Motor neuron (in vitro differentiated cells): ENCODE measurements at regions not wholly inside any gene's neighbourhood (a gene's known extent, or its start where the extent isn't known, plus 50 kb on each side); places are given as distances from the start of the nearest gene placed in this dataset.

Experiments
- ATAC-seq, 8 experiments: fragments of 200-7000 bp; cut with Tn5 transposase; replicated peaks in 6 of 8; 2 replicates each; pipeline ENCODE4 v1.8.0; 2021; ENCODE audit warnings: mild to moderate bottlenecking in 8 of 8, moderate library complexity in 8 of 8
- H3K27ac ChIP-seq, 2 donors: fragments of 250-450 bp; sonication (Bioruptor Pico); 2 replicates each; pipeline ENCODE4 v1.9.0; 2021; ENCODE audit warnings: antibody characterized with exemption in 2 of 2, mild to moderate bottlenecking in 2 of 2, moderate library complexity in 1 of 2
- H3K4me1 ChIP-seq, 2 donors: fragments of 250-450 bp; sonication (Bioruptor Pico); replicated peaks in 1 of 2; 2 replicates each; pipeline ENCODE4 v1.6.1; 2021; ENCODE audit warnings: antibody characterized with exemption in 2 of 2, mild to moderate bottlenecking in 2 of 2, moderate library complexity in 1 of 2
- H3K4me3 ChIP-seq, 5 donors: fragments of 250-450 bp; sonication (Bioruptor Pico); 2 replicates each; pipeline ENCODE4 v1.9.0; 2021; ENCODE audit warnings: antibody characterized with exemption in 5 of 5, mild to moderate bottlenecking in 5 of 5, moderate library complexity in 4 of 5
- WGBS, 10 experiments: fragments of 450-650 bp; shearing (Covaris generic); methylation state at CpG; one replicate each; pipeline ENCODE4 v1.0.0; 2022; 5-methylcytosine and 5-hydroxymethylcytosine counted together
- in situ Hi-C, 9 experiments: fragments of 400-800 bp; cut with MboI; loops; one replicate each; pipeline ENCODE4 v1.15.0; 2021; ENCODE audit warnings: low sequenced_read_pairs in 9 of 9, low pct_unique_long_range_greater_than_20kb in 2 of 9; ENCODE audit not compliant: unreplicated experiment in 9 of 9

DNA sequence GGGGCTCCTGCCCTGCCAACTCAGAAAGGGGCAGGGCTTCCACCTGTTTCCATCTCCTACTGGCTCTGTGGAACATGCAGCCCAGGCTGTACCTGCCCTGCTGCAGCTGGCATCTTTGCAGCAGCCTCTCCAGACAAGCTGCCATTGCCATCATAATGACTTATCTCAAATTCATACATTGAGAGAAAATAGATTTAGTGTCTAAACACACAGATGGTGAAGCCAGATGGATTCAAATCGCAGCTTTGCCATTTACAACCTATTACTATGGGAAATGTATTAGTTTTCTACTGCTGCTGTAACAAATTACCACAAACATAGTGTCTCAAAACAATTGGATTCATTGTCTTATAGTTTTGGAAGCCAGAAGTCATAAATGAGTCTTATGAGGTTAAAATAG, 260.0 kb downstream of the KCNA4 start:
- 0 to 86% (median 0%) methylated on average over 1 of the region's 1 CpG; no CpG with 5 or more reads in 3 of the 10 experiments for WGBS, 10 experiments
- ATAC-seq: no peak
- Histone ChIP-seq H3K4me3 (no peak overlapping the region), H3K4me1 (no peaks in the 10 kb centered on the region), H3K27ac (no peak overlapping the region)
- in situ Hi-C loops: no loop called here

DNA sequence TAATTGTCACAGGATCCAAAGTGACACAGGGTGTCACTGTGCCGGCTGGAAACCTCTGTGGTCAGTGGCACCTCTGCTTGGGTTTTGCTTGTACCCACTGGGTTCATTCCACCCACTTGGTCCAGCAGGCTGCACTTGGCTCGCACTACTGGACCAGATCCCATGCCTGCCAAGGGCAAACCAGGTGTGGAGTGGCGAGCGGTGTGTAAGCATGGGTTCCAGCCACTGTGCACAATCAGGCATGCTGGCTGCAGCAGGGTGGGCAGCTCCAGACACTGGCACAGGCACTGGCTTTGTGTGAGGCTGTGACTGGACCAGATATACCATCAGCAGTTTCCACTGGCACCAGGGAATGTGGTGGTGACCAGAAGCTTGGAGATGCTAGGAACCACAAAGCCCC, 261.4 kb downstream of the KCNA4 start:
- in situ Hi-C loops: no loop called here
- ATAC-seq: no peak

DNA sequence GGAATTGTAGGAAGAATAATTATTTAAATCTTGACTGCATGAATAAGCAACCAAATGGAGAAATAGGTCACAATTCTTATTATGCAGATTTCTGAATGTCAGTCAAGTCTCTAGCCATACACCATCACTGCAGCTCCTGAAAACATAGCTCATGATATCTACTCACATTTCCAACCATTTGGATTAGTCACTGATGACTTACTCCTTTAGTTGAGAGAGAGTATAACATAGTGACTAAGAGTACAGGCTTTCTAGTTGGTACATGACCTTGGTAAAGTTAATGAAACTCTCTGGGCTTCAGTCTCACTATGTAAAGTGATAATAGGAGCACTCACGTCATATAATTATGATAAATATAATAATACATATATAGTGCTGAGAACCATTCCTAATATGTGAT, 265.2 kb downstream of the KCNA4 start:
- Histone ChIP-seq H3K27ac (no peak overlapping the region), H3K4me3 (no peak overlapping the region), H3K4me1 (no peaks in the 10 kb centered on the region)
- ATAC-seq: no peak
- in situ Hi-C loops: no loop called here
- WGBS, 10 experiments: 0 to 100% (median 34%) methylated on average over 1 of the region's 1 CpG; no CpG with 5 or more reads in 2 of the 10 experiments

More for the DNA sequence above, 261.4 kb downstream of the KCNA4 start:
- H3K4me3 ChIP-seq: no peak overlapping the region
- H3K27ac ChIP-seq: no peak overlapping the region
- 0 to 72% (median 0%) methylated on average over 1 to 3 of the region's 4 CpGs; no CpG with 5 or more reads in 7 of the 10 experiments for WGBS, 10 experiments
- no peaks in the 10 kb centered on the region for H3K4me1 ChIP-seq

DNA sequence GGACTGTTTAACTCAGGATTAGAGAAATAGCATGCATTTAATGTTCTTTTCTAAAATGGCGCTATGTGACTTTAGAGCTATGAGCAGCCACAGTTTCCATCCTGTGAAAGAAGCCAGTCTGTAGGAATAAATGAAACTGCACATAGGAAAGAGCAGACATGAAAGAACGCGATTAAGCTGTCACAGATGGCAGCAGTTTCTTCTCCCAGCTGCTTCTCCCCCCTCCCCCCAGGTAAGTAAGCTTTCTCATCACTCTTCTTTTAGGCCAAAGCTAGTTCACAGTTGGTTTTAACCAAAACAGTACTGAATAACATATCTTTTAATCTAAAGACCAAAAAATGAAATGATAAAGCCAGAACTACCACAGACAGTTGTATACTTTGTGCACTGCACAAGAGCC, 266.4 kb downstream of the KCNA4 start:
- in situ Hi-C loops: no loop called here
- Histone ChIP-seq H3K27ac (no peak overlapping the region), H3K4me1 (no peaks in the 10 kb centered on the region), H3K4me3 (no peak overlapping the region)
- no peak for ATAC-seq
- 0 to 97% (median 11%) methylated on average over 1 to 3 of the region's 3 CpGs; no CpG with 5 or more reads in 3 of the 10 experiments for WGBS, 10 experiments

DNA sequence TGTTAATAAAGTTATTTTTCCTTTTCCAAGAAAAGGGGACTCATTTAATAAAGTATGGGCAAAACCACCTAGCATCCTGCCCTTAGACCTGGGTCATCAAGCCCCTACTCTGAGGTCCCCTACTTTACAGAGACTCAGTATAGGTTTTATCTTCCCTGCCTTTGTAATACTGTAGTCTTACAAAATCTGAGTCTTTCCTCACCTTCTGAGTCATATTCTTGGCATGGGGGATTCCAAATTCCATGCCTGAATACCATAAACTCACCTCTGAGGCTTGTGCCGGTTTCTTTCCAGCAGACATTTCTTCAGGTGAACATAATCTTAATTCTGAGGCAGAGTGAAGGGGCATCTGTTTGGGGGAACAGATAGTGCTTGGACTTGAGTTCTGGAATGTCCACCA, 282.5 kb downstream of the KCNA4 start:
- Histone ChIP-seq H3K4me3 (no peak overlapping the region), H3K4me1 (no peaks in the 10 kb centered on the region), H3K27ac (no peak overlapping the region)
- no peak for ATAC-seq
- in situ Hi-C loops: no loop called here
- 0 to 100% (median 39%) methylated on average over 1 of the region's 1 CpG; no CpG with 5 or more reads in 4 of the 10 experiments for WGBS, 10 experiments

DNA sequence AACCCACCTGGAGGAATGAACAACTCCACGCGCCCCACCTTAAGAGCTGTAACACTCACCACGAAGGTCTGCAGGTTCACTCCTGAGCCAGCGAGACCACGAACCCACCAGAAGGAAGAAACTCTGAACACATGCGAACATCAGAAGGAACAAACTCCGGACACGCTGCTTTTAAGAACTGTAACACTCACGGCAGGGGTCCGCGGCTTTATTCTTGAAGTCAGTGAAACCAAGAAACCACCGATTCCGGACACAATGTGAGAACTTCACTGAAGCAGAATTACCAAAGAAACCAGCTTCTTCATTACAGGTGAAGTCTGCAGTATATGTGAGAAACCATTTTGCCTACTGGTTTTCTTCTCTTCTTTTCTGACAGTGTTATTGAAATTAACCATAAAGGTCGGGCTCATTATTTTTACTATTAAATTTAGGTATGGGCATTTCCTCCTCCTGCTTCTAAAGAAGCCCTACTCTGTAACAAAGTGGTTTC, 303.0 kb downstream of the KCNA4 start:
- peaks cover 0 to 6% of the 10 kb centered on the region in 2 donors for H3K4me1 ChIP-seq
- H3K27ac ChIP-seq: no peak overlapping the region
- 35 to 95% (median 75%) methylated on average over 1 to 12 of the region's 14 CpGs; no CpG with 5 or more reads in 1 of the 10 experiments for WGBS, 10 experiments
- in situ Hi-C loops: no loop called here
- ATAC-seq: no peak
- no peak overlapping the region for H3K4me3 ChIP-seq

DNA sequence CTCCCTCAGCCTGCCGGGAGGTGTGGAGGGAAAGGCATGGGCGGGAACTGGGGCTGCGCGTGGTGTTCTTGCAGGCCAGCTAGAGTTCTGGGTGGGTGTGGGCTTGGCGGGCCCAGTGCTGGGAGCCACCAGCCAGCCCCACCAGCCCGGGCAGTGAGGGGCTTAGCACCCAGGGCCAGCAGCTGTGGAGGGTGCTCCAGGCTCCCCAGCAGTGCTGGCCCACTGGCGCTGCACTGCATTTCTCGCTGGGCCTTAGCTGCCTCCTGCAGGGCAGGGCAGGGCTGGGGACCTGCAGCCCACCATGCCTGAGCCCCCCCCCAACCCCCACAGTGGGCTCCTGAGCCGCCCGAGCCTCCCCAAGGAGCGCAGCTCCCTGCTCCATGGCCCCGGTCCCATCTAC, 304.2 kb downstream of the KCNA4 start:
- WGBS, 10 experiments: 80 to 100% (median 90%) methylated on average over 3 to 4 of the region's 12 CpGs; no CpG with 5 or more reads in 7 of the 10 experiments
- Histone ChIP-seq H3K4me1 (peaks cover 0 to 6% of the 10 kb centered on the region in 2 donors), H3K27ac (no peak overlapping the region), H3K4me3 (no peak overlapping the region)
- ATAC-seq: no peak
- in situ Hi-C loops: no loop called here

DNA sequence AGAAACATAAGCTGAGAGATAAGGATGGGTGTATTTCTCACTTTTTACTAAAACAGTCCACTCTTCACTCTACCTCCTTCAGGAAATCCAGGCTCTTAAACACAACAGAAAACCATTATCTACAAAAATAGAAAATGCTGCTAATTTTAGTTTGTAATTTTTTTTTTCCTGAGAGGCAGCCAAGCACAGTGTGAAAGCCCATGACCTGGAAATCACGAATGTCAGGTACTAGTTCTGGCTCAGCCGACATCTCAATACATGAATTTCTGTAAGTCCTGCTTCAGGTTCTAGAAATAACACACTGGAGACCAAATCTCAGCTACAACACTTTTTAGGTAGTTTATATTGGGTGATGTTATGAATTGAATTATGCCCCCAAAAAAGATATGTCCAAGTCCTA, 308.9 kb downstream of the KCNA4 start:
- in situ Hi-C loops: no loop called here
- no peak overlapping the region for H3K27ac ChIP-seq
- ATAC-seq: no peak
- no peak overlapping the region for H3K4me3 ChIP-seq
- WGBS, 10 experiments: 0 to 50% (median 13%) methylated on average over 1 to 2 of the region's 2 CpGs; no CpG with 5 or more reads in 4 of the 10 experiments
- no peaks in the 10 kb centered on the region for H3K4me1 ChIP-seq

DNA sequence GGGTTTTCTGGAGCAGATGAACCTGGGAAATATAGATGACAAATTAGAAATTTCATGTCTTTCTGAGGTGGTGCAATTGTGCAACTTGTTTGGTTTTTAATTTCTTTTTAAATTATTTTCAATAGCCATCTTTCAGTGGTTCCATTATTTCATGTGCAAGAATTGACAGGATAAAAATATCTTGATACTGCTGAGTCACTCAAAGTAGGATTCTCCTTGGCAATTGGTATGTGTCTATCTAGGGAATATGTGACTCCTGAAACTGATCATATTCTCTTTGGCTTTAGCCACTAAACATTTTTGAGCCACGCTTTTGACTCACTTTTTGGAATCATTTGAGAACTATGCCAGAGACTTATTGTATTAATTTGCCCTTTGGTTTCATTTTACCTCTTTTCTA, 331.5 kb downstream of the KCNA4 start:
- H3K27ac ChIP-seq: no peak overlapping the region
- no peak for ATAC-seq
- in situ Hi-C loops: no loop called here
- no peaks in the 10 kb centered on the region for H3K4me1 ChIP-seq
- 0 to 100% (median 74%) methylated on average over 1 of the region's 1 CpG for WGBS, 10 experiments
- no peak overlapping the region for H3K4me3 ChIP-seq

DNA sequence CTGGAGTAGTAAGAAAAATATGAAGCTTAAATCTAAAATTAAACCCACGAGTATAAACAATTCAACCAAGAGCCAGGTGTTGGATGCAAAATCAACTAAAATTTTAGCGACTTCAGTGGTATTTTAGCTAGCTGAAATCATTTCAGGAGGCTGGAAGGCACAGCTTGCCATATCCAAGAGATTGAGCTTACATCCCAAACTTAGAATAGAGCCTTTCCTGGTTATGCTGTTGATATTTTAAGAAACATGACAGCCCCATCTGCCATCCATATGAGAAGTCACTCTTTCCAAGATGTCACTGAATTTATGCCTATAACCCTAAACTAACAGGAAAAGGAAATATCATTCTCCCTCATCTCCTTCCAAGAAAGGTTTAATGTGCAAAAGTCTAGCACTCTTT, 334.0 kb downstream of the KCNA4 start:
- Histone ChIP-seq H3K27ac (no peak overlapping the region), H3K4me1 (no peaks in the 10 kb centered on the region), H3K4me3 (no peak overlapping the region)
- in situ Hi-C loops: no loop called here
- no peak for ATAC-seq
- 0 to 85% (median 27%) methylated on average over 2 of the region's 2 CpGs; no CpG with 5 or more reads in 2 of the 10 experiments for WGBS, 10 experiments

DNA sequence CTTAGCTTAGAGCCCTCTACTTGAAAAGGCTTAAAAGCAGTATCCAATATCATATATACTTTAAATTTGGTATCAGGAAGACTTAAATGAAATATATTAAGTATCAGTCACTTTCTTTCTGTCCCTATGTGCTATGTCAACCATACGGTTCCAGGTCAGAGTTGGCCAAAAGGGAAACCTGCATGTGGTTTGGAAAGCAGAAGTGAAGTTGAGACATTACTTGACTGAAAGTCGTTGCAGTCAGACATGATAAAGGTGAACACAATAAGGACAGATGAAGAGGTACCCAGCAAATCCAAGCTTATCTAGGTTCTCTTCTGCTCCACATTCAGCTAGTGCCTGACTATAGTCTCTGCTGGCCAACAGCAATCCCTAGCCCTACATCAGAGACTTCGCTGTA, 336.8 kb downstream of the KCNA4 start:
- no peak for ATAC-seq
- in situ Hi-C loops: no loop called here
- WGBS, 10 experiments: 0 to 100% (median 80%) methylated on average over 1 to 3 of the region's 3 CpGs; no CpG with 5 or more reads in 1 of the 10 experiments

DNA sequence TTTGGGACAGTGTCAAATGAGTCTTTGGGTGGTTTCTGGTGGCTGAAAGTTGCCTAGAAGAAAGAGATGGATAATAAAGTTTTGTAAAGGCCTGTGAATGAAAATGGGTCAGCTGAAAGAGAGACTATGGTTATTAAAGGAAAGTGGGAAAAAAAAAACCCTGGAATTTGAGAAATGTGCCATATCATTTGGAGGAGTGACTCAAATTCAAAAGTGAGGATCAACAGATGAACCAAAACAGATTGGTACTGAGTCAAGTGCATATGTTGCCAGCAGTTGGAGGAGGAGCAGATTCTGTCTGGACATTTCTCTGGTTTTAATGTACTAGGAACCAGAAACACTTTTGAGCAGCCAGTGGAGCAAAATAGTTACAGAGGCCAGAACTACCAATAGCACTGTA, 339.8 kb downstream of the KCNA4 start:
- ATAC-seq: no peak
- Histone ChIP-seq H3K4me3 (no peak overlapping the region), H3K4me1 (no peaks in the 10 kb centered on the region), H3K27ac (no peak overlapping the region)
- in situ Hi-C loops: no loop called here

More for the DNA sequence above, 336.8 kb downstream of the KCNA4 start:
- no peak overlapping the region for H3K27ac ChIP-seq
- no peaks in the 10 kb centered on the region for H3K4me1 ChIP-seq
- no peak overlapping the region for H3K4me3 ChIP-seq

DNA sequence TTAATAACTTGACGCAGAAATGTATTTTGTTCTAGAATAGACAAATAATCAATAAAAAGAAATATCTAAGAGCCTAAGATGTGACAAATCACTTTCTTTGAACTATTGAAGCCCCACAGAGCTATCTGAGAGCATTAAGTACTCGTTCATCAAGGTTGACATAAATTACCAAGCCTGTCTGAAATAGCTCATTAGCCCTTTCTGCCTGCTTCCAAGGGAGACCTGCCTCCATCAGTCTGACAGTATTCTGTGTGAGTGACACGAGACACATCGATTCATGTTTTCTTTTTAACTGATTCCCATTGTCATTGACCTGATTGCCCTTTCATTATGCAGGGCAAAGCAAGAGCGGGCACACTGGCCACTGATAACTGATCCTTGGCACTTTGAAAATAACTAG, 347.5 kb downstream of the KCNA4 start:
- H3K27ac ChIP-seq: no peak overlapping the region
- no peak overlapping the region for H3K4me3 ChIP-seq
- in situ Hi-C loops: no loop called here
- ATAC-seq: peak in 4 of 8 experiments; percentile 59 to 83 (median 68)
- H3K4me1 ChIP-seq: peaks cover 0 to 5% of the 10 kb centered on the region in 2 donors
- 0 to 71% (median 33%) methylated on average over 1 to 5 of the region's 5 CpGs; no CpG with 5 or more reads in 1 of the 10 experiments for WGBS, 10 experiments

DNA sequence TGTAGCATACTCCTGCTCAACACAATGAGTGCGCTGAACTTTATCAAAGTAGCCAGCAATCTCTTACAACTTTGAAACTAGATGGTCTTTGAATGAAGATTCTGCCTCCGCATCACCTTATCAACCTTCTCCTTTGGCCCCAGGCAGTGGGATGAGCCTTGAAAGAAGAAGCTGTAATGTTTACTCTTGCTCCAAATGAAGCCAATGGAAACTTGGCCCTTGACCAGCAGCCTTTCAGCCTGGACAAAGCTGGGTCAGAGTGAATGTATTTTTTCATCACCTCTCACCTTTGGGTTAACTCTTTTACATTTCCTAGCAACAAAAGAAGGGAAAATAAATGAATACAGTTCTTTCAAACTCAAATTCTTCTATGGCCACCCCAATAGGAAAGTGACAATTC, 359.1 kb downstream of the KCNA4 start:
- WGBS, 10 experiments: 0 to 79% (median 49%) methylated on average over 1 to 2 of the region's 2 CpGs; no CpG with 5 or more reads in 1 of the 10 experiments

More for the DNA sequence above, 359.1 kb downstream of the KCNA4 start:
- Histone ChIP-seq H3K4me1 (no peaks in the 10 kb centered on the region), H3K4me3 (no peak overlapping the region), H3K27ac (no peak overlapping the region)
- in situ Hi-C loops: no loop called here
- no peak for ATAC-seq
